KMS-11 (cell line): ENCODE measurements at regions not wholly inside any gene's neighbourhood (a gene's known extent, or its start where the extent isn't known, plus 50 kb on each side); places are given as distances from the start of the nearest gene placed in this dataset.

Source experiments
- H2AFZ ChIP-seq: fragments of 200-600 bp; sonication (generic); 2 replicates; pipeline ENCODE4 v1.6.1; 2016; ENCODE audit warnings: antibody characterized with exemption, mixed run types, low read depth
- H3K27ac ChIP-seq: fragments of 200-600 bp; sonication (generic); 2 replicates; pipeline ENCODE4 v1.6.1; 2016; ENCODE audit warnings: mild to moderate bottlenecking, mixed run types
- H3K27me3 ChIP-seq: fragments of 200-600 bp; sonication (generic); 2 replicates; pipeline ENCODE4 v1.6.1; 2017; ENCODE audit warnings: mild to moderate bottlenecking, low read depth, mixed run types, moderate library complexity; ENCODE audit not compliant: insufficient read depth
- H3K36me3 ChIP-seq: fragments of 200-600 bp; sonication (generic); 2 replicates; pipeline ENCODE4 v1.6.1; 2017; ENCODE audit warnings: mild to moderate bottlenecking, mixed run types; ENCODE audit not compliant: insufficient read depth
- H3K4me1 ChIP-seq: fragments of 200-600 bp; sonication (generic); 2 replicates; pipeline ENCODE4 v1.6.1; 2016; ENCODE audit warnings: mild to moderate bottlenecking, low read depth, mixed run types; ENCODE audit not compliant: poor library complexity, severe bottlenecking
- H3K4me2 ChIP-seq: fragments of 200-600 bp; sonication (generic); 2 replicates; pipeline ENCODE4 v1.7.0; 2016; ENCODE audit warnings: mild to moderate bottlenecking, mixed run types
- H3K4me3 ChIP-seq: fragments of 200-600 bp; sonication (generic); IDR thresholded peaks from 2 replicates; pipeline ENCODE4 v1.6.1; 2017; ENCODE audit warnings: low read depth, low read length, mixed read lengths; ENCODE audit not compliant: insufficient read depth
- H3K79me2 ChIP-seq: fragments of 200-600 bp; sonication (generic); 2 replicates; pipeline ENCODE4 v1.6.1; 2016; ENCODE audit warnings: low read depth, mixed run types; ENCODE audit not compliant: insufficient read depth
- H3K9ac ChIP-seq: fragments of 200-600 bp; sonication (generic); 2 replicates; pipeline ENCODE4 v1.6.1; 2016; ENCODE audit warnings: mild to moderate bottlenecking, mixed run types
- H4K20me1 ChIP-seq: fragments of 200-600 bp; sonication (generic); 2 replicates; pipeline ENCODE4 v1.6.1; 2016; ENCODE audit warnings: mild to moderate bottlenecking, mixed run types; ENCODE audit not compliant: insufficient read depth
- TF ChIP-seq, protein P1 (sequence below): fragments of 200-600 bp; sonication (generic); conservative IDR thresholded peaks from 2 replicates; pipeline ENCODE4 v1.6.1; 2017; ENCODE audit warnings: low read depth, mild to moderate bottlenecking, antibody characterized with exemption, low read length, moderate library complexity, mixed read lengths

DNA sequence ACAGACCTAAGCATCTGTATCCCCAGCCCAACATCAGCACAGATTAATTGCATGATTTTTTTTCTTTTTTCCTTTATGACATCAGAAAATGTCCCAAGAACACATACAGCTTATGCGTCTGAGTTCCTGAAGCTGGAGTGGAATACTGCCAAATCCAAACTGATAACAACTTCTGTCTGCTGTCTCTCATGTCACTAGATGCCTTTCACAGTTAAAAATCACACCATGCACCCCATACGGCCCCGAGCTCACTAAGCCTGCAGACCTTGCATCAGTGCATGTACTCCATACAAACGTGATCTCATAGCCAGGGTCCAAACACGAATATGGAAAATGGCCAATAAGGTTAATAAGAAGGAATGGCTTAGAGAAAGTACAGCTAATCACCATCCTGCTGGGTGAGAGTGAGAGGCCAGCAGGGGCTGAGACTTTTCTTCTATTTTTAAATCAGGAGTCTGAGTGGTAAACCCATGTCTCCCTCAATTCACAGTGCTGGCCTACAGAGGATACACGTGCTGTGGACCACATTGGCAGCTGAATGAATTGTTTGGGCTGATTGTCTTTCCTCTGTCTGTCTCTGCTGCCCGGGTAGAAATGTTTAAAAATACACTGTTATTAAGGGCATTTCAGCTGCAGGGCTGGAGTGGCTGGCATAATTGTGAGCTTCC lies 350.6 kb upstream of the RAG2 start:
- TF ChIP-seq, protein P1, sequence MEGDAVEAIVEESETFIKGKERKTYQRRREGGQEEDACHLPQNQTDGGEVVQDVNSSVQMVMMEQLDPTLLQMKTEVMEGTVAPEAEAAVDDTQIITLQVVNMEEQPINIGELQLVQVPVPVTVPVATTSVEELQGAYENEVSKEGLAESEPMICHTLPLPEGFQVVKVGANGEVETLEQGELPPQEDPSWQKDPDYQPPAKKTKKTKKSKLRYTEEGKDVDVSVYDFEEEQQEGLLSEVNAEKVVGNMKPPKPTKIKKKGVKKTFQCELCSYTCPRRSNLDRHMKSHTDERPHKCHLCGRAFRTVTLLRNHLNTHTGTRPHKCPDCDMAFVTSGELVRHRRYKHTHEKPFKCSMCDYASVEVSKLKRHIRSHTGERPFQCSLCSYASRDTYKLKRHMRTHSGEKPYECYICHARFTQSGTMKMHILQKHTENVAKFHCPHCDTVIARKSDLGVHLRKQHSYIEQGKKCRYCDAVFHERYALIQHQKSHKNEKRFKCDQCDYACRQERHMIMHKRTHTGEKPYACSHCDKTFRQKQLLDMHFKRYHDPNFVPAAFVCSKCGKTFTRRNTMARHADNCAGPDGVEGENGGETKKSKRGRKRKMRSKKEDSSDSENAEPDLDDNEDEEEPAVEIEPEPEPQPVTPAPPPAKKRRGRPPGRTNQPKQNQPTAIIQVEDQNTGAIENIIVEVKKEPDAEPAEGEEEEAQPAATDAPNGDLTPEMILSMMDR = no peak
- Histone ChIP-seq H3K27ac (no peak overlapping the region), H3K27me3 (no peaks in the 10 kb centered on the region), H3K36me3 (no peaks in the 10 kb centered on the region), H2AFZ (no peak overlapping the region), H3K9ac (no peak overlapping the region), H3K4me3 (no peak overlapping the region), H3K4me2 (no peak overlapping the region), H3K4me1 (no peaks in the 10 kb centered on the region), H3K79me2 (no peaks in the 10 kb centered on the region), H4K20me1 (no peaks in the 10 kb centered on the region)

DNA sequence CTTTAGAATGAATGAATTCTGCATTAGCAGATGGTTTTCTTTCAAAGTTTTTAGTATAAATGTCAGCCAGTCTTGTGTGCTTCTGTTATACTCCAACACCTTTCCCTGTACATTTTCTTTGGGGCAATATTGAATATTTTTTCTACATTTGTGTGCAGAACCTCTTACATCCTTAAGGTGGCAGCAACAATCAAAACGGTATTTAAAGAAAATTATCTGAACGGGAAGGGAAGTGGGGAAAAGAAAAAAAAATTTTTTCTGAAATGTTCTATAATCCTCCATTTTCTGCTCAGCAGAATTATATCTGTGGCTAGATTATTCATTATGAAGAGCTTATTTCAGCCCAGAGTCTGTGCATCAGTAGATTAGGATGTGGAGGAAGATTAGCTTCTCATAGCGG lies 347.3 kb upstream of the RAG2 start:
- no peaks in the 10 kb centered on the region for H3K79me2 ChIP-seq
- no peak overlapping the region for H3K4me2 ChIP-seq
- H3K27ac ChIP-seq = no peak overlapping the region
- H2AFZ ChIP-seq = no peak overlapping the region
- H4K20me1 ChIP-seq = no peaks in the 10 kb centered on the region
- TF ChIP-seq, protein P1 = peak; percentile 42; the same call in 1 of the 2 replicates
- no peaks in the 10 kb centered on the region for H3K4me1 ChIP-seq
- no peaks in the 10 kb centered on the region for H3K27me3 ChIP-seq
- H3K4me3 ChIP-seq = no peak overlapping the region
- H3K36me3 ChIP-seq = no peaks in the 10 kb centered on the region
- H3K9ac ChIP-seq = no peak overlapping the region

DNA sequence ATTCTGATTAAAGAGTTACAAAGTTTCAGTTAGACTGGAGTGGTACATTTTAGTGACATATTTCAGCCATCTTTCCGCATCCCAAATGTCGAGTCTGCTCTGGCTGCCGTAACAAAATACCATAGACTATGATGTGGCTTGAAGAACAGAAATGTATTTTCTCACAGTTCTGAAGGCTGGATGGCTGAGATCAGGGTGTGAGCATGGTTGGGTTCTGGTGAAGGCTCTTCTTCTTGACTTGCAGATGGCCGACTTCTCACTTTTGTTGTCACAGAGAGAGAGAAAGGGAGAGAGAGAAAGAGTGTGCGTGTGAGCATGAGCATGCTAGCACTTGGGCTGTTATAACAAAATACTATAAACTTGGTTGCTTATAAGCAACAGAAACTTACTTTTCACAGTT lies 335.4 kb upstream of the RAG2 start:
- Histone ChIP-seq H3K4me1 (no peaks in the 10 kb centered on the region), H4K20me1 (no peaks in the 10 kb centered on the region), H3K27ac (no peak overlapping the region), H3K79me2 (no peaks in the 10 kb centered on the region), H3K4me2 (no peak overlapping the region), H3K27me3 (no peaks in the 10 kb centered on the region), H2AFZ (no peak overlapping the region), H3K9ac (no peak overlapping the region), H3K4me3 (no peak overlapping the region), H3K36me3 (no peaks in the 10 kb centered on the region)
- TF ChIP-seq, protein P1 = no peak

DNA sequence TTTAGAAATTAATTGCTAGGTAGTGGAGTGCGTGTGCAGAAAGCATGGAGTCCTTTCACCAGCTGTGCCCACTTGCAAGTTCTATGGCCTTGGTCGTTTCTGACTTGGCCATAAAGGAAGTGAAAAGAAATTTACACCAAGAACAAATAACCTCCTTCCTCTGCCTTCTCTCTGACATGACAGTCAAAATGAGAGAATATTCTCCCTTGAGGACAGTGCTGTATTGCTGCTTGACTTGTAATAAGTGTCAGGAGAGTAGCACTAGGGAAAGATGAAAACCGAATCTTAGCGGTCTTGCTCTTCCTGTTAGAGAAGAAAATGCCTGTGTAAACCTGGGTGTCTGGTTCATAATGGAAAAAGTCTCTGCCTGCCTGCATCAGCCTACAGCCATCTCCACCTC lies 333.1 kb upstream of the RAG2 start:
- no peak overlapping the region for H3K9ac ChIP-seq
- no peak overlapping the region for H3K27ac ChIP-seq
- no peaks in the 10 kb centered on the region for H3K36me3 ChIP-seq
- H4K20me1 ChIP-seq = no peaks in the 10 kb centered on the region
- no peaks in the 10 kb centered on the region for H3K4me1 ChIP-seq
- H3K79me2 ChIP-seq = no peaks in the 10 kb centered on the region
- no peak overlapping the region for H3K4me2 ChIP-seq
- TF ChIP-seq, protein P1 = no peak
- no peaks in the 10 kb centered on the region for H3K27me3 ChIP-seq
- H3K4me3 ChIP-seq = no peak overlapping the region
- H2AFZ ChIP-seq = no peak overlapping the region
